ENCODE measurements at regions not wholly inside any gene's neighbourhood (a gene's known extent, or its start where the extent isn't known, plus 50 kb on each side); places are given as distances from the start of the nearest gene placed in this dataset.

DNA sequence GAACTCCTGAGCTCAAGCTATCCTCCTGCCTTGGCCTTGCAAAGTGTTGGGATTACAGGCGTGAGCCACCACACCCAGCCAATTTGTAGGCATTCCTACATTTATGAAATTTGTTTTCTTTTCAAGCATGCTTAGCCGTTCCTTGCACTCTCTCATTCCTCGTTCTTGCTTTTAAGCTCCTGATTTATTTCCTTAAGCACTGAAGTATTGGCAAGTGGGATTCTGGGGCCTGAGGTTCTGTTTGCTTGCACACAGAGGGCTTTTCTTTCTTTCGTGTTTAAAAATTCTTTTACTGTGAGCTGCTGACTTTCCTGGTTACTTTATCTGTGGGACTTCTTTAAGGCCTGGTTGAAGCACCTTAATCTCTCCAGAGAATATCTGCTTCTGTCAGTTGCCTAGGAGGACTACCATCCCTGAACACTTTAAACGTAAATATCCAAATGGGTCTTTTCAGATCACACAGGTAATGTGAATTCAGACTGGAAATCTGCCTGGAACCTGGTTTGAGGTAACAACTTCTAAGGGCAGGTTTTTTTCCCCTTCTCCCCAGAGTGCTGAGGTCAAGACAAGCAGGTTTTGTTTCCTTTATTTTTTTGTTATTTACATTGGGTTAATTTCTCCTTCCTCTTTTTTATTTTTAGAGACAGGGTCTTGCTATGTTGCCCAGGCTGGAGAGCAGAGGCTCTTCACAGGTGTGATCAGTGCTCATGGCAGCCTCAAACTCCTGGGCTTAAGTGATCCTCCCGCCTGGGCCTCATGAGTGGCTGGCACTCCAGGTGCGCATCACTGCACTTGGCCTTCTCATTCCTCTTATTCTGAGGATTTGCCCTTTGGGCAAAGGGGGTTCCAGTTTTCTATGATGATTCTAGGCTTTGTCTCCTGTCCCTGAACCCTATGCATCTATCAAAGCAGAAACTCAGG lies 102.9 kb downstream of the PFKFB3 start:
- FAIRE-seq = no peak
- no peak for DNase-seq (ENCODE audit: extremely low spot score, insufficient read length, low read depth)

DNA sequence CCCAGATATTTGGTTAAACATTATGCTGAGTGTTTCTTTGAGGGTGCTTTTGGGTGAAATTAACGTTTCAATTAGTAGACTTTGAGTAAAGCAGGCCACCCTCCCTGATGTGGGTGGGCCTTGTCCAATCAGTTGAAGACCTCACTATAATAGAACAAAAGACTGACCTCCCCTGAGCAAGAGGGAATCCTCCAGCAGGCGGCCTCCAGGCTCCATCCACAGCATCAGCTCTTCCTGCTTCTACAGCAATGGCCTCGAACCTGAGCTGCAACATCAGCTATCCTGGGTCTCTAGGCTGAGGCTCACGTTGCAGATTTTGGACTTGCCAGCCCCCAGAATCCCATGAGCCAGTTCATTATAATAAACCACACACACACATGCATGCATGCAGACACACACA lies 104.2 kb downstream of the PFKFB3 start:
- FAIRE-seq = no peak
- no peak for DNase-seq (ENCODE audit: extremely low spot score, insufficient read length, low read depth)

DNA sequence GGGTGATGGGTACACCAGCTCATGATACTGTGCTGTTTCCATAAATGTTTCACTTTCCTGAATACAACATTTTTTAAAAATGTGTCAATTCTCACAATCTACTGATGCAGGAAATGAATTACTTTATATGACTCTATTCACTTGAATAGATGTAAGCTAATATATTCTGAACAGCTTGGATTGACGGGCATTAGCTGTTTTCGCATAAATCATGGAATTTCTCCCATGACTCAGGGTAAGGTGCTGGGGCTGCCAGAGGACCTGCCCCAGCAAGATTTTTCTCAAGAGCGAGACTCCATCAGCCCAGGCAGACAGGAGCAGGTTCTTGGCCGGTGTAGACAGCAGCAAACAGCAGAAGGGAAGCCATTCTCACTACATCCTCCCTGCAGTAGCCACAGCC lies 107.1 kb downstream of the PFKFB3 start:
- DNase-seq (ENCODE audit: extremely low spot score, insufficient read length, low read depth) (no peak), FAIRE-seq (no peak)

GRCh38 chr10:6310977-6311376 lies 108.2 kb downstream of the PFKFB3 start:
- no peak for DNase-seq (ENCODE audit: extremely low spot score, insufficient read length, low read depth)
- no peak for FAIRE-seq

DNA sequence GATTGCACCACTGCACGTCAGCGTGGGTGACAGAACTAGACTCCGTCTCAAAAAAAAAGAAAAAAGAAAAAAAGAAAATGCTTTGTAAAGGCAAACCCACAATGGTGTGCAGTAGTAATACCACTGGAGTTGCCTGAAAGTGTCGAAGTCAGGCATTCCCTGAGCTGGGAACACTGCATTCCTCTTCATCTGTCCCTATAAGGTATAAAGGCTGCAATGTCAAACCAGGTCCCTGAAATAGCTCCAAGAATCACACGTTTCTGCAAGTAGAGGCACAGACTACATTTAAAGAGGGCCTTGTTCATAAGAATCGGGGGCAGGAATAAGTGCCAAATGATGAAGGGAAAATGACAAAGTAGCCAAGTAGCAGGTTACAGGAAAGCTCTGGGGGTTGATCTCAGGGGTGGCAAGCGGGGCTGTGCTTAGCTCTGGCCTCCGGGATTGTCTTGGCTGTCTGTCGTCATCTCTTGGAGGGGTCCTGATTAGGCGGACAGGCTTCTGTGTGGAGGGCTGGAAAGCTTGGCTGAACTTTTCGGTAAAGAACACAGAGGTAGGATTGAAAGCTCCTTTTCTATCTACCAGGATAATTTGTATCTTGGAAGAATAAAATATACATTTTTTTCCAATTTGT lies 109.1 kb downstream of the PFKFB3 start:
- no peak for FAIRE-seq
- no peak for DNase-seq (ENCODE audit: extremely low spot score, insufficient read length, low read depth)

DNA sequence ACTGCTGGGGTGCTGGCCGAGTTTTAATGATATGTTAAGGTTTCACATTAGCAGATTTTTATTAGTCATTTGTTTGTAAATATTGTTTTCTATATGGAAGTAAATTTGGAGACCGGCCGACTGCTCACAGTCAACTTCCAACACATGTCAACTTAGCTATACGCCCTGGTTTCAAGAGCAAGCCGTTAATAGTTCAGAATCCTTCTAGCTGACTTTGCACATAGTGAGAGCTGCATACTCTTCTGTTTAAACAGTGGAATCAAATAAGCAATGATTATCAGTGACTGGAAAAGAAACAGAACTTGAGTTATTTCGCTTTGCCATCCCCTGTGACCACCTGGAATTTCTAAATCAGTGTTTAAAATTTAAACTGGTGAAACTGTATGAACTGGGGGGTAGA lies 109.9 kb downstream of the PFKFB3 start:
- DNase-seq (ENCODE audit: extremely low spot score, insufficient read length, low read depth) (no peak), FAIRE-seq (no peak)

DNA sequence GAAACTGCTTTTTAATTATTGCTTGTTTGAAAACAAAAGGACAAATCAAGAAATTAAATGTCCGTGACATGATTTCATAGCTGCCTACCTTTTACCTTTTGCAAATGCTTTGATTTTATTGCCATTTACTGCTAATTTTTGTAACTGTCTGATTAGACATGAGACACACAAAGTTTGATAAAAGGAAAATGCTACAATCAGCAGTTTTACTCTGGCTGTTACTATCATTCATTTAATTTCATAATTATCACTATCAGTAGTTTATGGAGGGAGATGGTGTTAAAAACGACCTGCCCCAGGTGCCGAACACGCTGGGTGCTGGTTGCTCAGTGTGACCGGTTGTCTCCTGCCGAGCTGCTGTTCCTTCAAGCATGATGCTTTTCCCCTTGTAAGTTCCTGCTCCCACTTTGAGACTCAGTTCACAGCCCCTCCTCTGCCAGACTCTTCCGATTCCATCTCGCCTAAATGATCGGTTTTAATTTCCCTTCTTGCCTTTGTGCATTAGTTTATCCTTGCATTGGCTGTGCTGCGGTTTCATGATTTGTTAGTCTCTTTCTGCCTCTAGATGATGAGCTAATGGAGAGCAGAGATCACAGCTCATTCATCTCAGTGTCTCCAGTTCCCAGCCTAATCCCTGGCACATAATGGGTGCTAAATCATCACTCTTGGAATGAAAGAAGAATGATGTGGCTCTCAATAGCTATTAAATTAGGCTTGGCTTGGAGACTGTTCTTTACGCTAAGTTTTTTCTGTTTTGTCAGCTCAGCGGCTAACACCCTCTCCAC lies 110.6 kb downstream of the PFKFB3 start:
- FAIRE-seq = no peak
- DNase-seq (ENCODE audit: extremely low spot score, insufficient read length, low read depth) = no peak

GRCh38 chr10:6314620-6315205 lies 112.0 kb downstream of the PFKFB3 start:
- FAIRE-seq (no peak), DNase-seq (ENCODE audit: extremely low spot score, insufficient read length, low read depth) (no peak)

- DNase-seq (ENCODE audit: extremely low spot score, insufficient read length, low read depth) = no peak
- FAIRE-seq = no peak
Measured at GRCh38 chr10:6319119-6319518, 116.4 kb downstream of the PFKFB3 start.

DNA sequence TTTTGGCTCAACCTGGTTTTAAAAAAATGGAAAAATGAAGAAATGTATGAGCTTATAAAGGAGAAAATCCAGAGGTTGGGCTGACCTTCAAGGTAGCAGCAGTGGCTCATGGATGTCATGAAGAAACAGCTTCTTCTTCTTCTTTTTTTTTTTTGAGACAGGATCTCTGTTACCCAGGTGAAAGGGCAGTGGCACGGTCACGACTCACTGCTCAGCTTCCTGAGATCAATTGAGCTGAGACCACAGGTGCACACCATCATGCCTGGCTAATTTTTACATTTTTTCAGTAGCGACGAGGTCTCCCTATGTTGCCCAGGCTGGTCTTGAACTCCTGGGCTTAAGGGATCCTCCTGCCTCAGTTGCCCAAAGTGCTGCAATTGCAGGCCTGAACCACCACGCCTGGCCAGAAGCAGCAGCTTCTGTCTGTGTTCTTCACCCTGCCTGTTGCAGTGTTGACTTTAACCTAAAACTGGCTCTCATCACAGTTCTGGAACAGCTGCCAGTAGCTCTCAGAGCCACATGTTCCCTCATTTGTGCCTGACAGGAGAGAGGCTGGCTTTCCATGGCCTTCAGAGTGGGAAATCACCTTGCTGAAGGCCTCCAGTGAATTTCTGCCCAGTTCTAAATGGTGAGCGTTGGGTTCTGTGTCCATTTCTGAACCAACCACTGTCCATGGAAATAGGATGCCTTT lies 117.7 kb downstream of the PFKFB3 start:
- FAIRE-seq = peak; percentile 86
- no peak for DNase-seq (ENCODE audit: extremely low spot score, insufficient read length, low read depth)

DNA sequence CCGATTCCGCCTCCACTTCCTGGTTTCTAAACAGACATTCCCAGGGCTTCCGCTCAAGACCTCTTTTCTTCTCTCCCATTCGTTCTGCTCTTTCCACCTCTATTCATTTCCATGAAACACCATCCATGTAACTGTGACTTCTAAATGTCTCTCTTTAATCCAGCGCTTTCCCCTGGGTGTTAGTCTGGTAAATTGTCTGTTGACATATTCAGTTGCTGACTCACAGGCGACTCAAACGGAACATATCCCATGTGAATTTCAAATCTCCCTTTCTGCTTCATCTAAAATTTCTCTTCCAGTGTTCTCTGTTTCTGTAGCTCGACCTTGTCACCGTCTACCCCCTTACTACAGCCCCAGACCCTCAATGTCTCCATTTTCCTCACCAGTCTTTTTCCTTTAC lies 119.1 kb downstream of the PFKFB3 start:
- no peak for FAIRE-seq
- DNase-seq (ENCODE audit: extremely low spot score, insufficient read length, low read depth) = no peak

- FAIRE-seq = no peak
- DNase-seq (ENCODE audit: extremely low spot score, insufficient read length, low read depth) = no peak
Measured at GRCh38 chr10:6322805-6323204, 120.1 kb downstream of the PFKFB3 start.

DNA sequence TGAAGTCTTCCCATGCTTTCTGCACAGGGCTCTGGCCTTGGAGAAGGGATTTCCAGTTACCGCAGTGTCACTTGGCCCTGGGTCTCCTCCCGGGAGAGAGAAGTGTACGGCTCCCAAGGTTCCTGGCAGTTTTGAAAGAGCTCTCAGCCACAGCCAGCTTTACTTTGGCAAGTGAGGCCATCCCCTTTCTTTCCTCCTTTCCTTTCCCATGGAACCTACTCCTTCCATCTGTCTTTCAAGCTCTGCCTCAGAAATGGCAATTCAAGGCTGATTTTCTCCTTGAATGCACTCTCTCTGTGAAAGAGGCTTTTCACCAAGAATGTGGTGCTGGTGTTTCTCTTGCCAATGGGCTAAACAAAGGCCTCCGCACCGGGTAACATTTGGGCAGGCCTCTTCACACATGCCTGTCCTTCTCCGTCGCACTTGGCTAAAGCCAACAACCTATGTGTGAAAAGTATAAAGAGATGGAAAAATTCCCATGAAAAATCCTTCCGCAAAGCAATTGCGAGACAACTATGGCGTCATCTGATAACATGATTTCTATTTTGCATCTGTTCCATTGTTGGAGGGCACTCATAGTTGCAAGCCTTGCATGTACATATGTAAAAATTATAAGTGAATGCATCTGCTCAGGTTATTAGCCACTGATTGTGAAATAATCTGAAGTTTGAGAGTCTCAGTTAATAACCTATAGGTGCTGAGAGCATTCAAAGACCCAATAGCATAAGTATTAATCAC lies 125.4 kb downstream of the PFKFB3 start:
- FAIRE-seq (no peak), DNase-seq (ENCODE audit: extremely low spot score, insufficient read length, low read depth) (no peak)

GRCh38 chr10:6328699-6329423 lies 126.1 kb downstream of the PFKFB3 start:
- FAIRE-seq = no peak
- DNase-seq (ENCODE audit: extremely low spot score, insufficient read length, low read depth) = no peak

DNA sequence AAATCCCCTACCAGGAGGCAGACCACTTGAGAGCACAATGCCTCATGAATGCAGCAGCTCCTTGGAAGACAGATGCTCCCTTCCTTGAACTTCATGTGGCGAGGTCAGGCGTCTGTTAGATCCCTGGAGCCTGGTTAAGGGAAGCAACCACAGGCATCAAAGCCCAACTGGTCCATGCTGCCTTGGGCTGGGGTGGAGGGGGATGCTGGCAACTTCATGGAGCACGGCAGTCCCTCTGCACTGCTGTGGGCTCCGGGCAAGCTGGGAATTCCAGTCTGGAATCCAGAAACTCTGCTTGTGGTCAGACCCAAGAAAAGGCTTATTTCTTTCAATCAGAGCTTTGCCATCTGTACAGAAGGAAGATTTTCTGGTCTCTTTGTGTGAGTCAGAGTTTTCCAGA lies 130.4 kb downstream of the PFKFB3 start:
- FAIRE-seq = no peak
- no peak for DNase-seq (ENCODE audit: extremely low spot score, insufficient read length, low read depth)

- DNase-seq (ENCODE audit: extremely low spot score, insufficient read length, low read depth) (no peak), FAIRE-seq (no peak)
Measured at GRCh38 chr10:6333973-6334372, 131.2 kb downstream of the PFKFB3 start.

DNA sequence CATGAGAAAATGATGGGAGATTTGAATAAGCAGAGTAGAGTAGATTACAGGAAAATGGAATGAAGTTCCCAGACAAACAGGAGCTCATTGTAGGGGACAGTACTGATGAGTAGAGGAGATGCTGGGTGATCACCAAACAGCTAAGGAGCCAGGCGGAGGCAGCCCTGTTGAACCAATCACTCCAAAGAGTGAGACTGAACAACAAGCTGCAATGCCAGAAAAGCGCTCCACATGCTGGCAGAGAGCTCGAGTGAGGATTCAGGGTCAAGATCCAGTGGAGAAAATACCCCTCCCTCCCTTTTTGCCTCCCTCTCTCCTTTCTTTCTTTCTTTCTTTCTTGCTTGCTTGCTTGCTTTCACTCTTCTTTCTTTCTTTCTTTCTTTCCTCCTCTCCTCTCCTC lies 133.3 kb downstream of the PFKFB3 start:
- DNase-seq (ENCODE audit: extremely low spot score, insufficient read length, low read depth) = no peak
- FAIRE-seq = no peak

DNA sequence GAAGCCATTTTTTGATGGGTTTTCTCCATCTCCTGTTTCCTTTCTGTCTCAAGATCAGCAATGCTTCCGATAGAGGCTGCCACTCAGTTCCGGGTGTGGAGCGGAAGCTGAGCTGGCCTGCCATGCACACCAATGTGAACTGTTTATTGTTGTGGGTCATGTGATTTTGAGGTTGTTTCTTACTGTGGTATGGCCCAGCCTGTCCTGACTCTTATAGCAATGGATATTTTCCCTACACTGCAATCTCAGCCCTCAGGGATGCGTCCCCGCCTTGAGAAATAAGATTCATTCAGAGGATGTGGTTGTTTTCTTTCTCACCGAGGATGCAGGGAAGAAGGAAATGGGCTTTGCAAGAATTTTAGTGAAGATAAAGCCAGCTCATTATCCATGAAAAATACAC lies 134.7 kb downstream of the PFKFB3 start:
- FAIRE-seq = no peak
- DNase-seq (ENCODE audit: extremely low spot score, insufficient read length, low read depth) = no peak

DNA sequence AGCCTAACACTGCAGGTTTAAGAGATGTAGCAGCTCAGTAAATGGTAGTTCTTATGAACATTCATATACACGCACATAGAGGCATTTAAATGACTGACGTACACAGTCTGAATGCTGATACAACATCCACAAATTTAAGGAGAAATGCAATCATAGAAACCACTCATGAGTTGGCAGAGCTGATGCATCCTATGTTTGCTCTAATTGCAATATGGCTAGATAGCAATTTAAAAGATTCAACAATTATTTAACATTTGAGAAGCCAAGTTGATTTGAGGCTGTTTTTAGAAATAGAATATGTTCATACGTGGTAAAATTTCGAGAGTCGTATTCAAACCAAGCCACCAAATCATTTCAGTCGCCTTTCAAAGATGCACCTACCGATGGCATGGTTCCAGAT lies 135.6 kb downstream of the PFKFB3 start:
- no peak for FAIRE-seq
- DNase-seq (ENCODE audit: extremely low spot score, insufficient read length, low read depth) = no peak

Measured in GM18507 (cell line).